Nephron (organoid): ENCODE measurements at regions not wholly inside any gene's neighbourhood (a gene's known extent, or its start where the extent isn't known, plus 50 kb on each side); places are given as distances from the start of the nearest gene placed in this dataset.

Experiments
- H3K27ac Mint-ChIP-seq, 3 experiments: 2 replicates each; pipeline ENCODE4 v1.8.0; 2020; ENCODE audit warnings: mixed read lengths in 3 of 3, mild to moderate bottlenecking in 2 of 3, moderate library complexity in 1 of 3
- H3K27me3 Mint-ChIP-seq: 2 replicates; pipeline ENCODE4 v1.8.0; 2021; ENCODE audit warnings: low read depth, mild to moderate bottlenecking, moderate library complexity, mixed read lengths
- H3K36me3 Mint-ChIP-seq: 2 replicates; pipeline ENCODE4 v1.8.0; 2020; ENCODE audit warnings: low read depth, mixed read lengths
- H3K4me1 Mint-ChIP-seq: 2 replicates; pipeline ENCODE4 v1.8.0; 2020; ENCODE audit warnings: mixed read lengths
- H3K4me3 Mint-ChIP-seq, 3 experiments: 2 replicates each; pipeline ENCODE4 v1.8.0; 2020; ENCODE audit warnings: mild to moderate bottlenecking in 3 of 3, mixed read lengths in 3 of 3, moderate library complexity in 2 of 3
- H3K9me3 Mint-ChIP-seq: 2 replicates; pipeline ENCODE4 v1.8.0; 2020; ENCODE audit warnings: mixed read lengths
- TF ChIP-seq, protein P1 (sequence below), 3 experiments: fragments of 200-600 bp; sonication (generic); IDR thresholded peaks; one replicate each; pipeline ENCODE4 v1.5.0; 2021; ENCODE audit warnings: antibody characterized with exemption in 3 of 3; ENCODE audit not compliant: unreplicated experiment in 3 of 3

- Mint-ChIP-seq H3K36me3 (no peaks in the 10 kb centered on the region), H3K27me3 (no peaks in the 10 kb centered on the region), H3K9me3 (no peaks in the 10 kb centered on the region), H3K27ac (no peak overlapping the region), H3K4me1 (no peaks in the 10 kb centered on the region), H3K4me3 (no peak overlapping the region)
- TF ChIP-seq, protein P1, sequence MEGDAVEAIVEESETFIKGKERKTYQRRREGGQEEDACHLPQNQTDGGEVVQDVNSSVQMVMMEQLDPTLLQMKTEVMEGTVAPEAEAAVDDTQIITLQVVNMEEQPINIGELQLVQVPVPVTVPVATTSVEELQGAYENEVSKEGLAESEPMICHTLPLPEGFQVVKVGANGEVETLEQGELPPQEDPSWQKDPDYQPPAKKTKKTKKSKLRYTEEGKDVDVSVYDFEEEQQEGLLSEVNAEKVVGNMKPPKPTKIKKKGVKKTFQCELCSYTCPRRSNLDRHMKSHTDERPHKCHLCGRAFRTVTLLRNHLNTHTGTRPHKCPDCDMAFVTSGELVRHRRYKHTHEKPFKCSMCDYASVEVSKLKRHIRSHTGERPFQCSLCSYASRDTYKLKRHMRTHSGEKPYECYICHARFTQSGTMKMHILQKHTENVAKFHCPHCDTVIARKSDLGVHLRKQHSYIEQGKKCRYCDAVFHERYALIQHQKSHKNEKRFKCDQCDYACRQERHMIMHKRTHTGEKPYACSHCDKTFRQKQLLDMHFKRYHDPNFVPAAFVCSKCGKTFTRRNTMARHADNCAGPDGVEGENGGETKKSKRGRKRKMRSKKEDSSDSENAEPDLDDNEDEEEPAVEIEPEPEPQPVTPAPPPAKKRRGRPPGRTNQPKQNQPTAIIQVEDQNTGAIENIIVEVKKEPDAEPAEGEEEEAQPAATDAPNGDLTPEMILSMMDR (IDR thresholded peaks at IDR 0.05; ENCODE audit: unreplicated experiment in 3 of 3): no peak
These were observed 391.0 kb upstream of the SYT1 start for GRCh38 chr12:78473561-78473960.

DNA sequence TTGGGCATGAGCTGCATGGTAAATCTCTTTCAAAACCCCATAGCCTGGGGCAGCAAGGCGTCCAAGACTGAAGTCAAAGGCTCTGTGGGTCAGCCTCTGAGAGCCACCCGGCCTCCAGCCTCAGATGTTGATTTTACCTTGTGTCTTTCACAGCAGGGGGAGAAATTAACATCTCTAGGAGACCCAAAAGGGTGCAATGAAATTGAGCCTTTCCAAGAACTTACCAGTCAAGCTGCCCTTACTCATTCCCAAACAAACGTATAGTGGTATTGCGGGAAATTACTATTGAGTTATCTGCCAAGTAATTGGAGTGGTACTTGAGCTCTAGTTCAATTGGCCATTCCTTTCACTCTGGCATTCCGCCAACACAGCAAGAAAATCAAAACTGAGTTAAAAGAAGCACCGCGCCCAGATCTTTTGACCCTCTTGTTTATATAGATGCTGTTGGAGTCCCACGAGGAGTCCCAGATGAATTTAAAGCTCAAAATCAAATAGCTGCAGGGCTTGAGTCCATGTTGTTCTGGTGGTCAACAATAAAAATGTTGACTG lies 380.7 kb upstream of the SYT1 start:
- no peak overlapping the region for H3K4me3 Mint-ChIP-seq
- TF ChIP-seq, protein P1 (IDR thresholded peaks at IDR 0.05; ENCODE audit: unreplicated experiment in 3 of 3): no peak

DNA sequence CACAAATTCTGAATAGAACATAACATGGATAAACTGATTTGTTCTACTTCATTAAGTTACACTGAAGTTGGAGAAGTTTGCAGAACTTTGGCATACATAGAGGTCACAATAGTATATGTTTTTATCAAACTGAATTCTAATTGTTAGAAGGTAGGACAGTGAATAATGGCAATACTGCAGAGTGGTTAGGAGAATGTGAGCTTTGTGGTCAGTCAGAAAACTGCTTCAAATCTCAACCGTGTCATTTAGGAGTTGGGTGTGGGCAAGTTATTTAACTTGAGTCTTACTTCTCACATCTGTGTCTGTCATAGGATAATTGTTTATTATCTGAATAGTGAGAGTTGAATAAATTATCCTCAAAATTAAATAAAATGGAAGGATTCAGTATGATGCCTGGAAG lies 374.6 kb upstream of the SYT1 start:
- Mint-ChIP-seq H3K27ac (no peak overlapping the region), H3K9me3 (peaks cover 13% of the 10 kb centered on the region), H3K36me3 (no peaks in the 10 kb centered on the region), H3K4me3 (no peak overlapping the region), H3K27me3 (no peaks in the 10 kb centered on the region), H3K4me1 (peaks cover 5% of the 10 kb centered on the region)
- TF ChIP-seq, protein P1 (IDR thresholded peaks at IDR 0.05; ENCODE audit: unreplicated experiment in 3 of 3): no peak

More for the DNA sequence above, 380.7 kb upstream of the SYT1 start:
- Mint-ChIP-seq H3K27me3 (no peaks in the 10 kb centered on the region), H3K36me3 (no peaks in the 10 kb centered on the region), H3K4me1 (no peaks in the 10 kb centered on the region), H3K27ac (no peak overlapping the region), H3K9me3 (peaks cover 16% of the 10 kb centered on the region)

GRCh38 chr12:78490861-78491260 lies 373.7 kb upstream of the SYT1 start:
- Mint-ChIP-seq H3K9me3 (peaks cover 8% of the 10 kb centered on the region), H3K27me3 (no peaks in the 10 kb centered on the region), H3K4me1 (peaks cover 5% of the 10 kb centered on the region), H3K27ac (no peak overlapping the region), H3K36me3 (no peaks in the 10 kb centered on the region), H3K4me3 (no peak overlapping the region)
- TF ChIP-seq, protein P1 (IDR thresholded peaks at IDR 0.05; ENCODE audit: unreplicated experiment in 3 of 3): no peak

DNA sequence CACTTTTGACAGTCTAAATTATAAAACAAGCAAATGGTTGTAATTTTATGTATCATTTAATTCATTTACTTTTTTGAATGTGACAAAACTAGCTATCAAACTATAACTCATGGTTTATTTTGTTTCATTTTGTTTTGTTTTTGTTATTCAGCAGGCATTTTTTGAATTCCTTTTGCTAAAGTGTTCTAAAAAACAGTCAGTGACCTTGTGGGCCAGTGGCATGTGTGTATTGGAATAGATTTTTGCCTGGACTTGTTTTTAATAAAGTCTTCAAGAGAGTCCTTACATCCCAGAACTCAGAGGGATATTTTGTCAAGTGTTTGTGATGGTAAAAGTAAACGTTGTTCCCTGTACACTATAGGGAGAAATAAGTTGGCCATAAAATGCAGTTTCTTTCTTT lies 369.7 kb upstream of the SYT1 start:
- Mint-ChIP-seq H3K36me3 (no peaks in the 10 kb centered on the region), H3K4me3 (no peak overlapping the region)
- TF ChIP-seq, protein P1 (IDR thresholded peaks at IDR 0.05; ENCODE audit: unreplicated experiment in 3 of 3): no peak

GRCh38 chr12:78501825-78502224 lies 362.7 kb upstream of the SYT1 start:
- Mint-ChIP-seq H3K27ac (no peak overlapping the region), H3K4me1 (no peaks in the 10 kb centered on the region), H3K9me3 (peaks cover 4% of the 10 kb centered on the region), H3K4me3 (no peak overlapping the region), H3K36me3 (no peaks in the 10 kb centered on the region), H3K27me3 (no peaks in the 10 kb centered on the region)
- TF ChIP-seq, protein P1 (IDR thresholded peaks at IDR 0.05; ENCODE audit: unreplicated experiment in 3 of 3): no peak

More for the DNA sequence above, 369.7 kb upstream of the SYT1 start:
- H3K4me1 Mint-ChIP-seq: peaks cover 5% of the 10 kb centered on the region
- H3K27me3 Mint-ChIP-seq: no peaks in the 10 kb centered on the region
- peaks cover 6% of the 10 kb centered on the region for H3K9me3 Mint-ChIP-seq
- no peak overlapping the region for H3K27ac Mint-ChIP-seq
